GM21786 (cell line): ENCODE measurements at regions not wholly inside any gene's neighbourhood (a gene's known extent, or its start where the extent isn't known, plus 50 kb on each side); places are given as distances from the start of the nearest gene placed in this dataset.
"Not testable (repeated sequence)": the region's sequence is repeated elsewhere in the genome, so short reads cannot be mapped to it uniquely, and the experiment has no call there.

Experiments used
- ATAC-seq: cut with Tn5 transposase; IDR thresholded peaks from one replicate; pipeline ENCODE4 v1.9.1; 2021; ENCODE audit not compliant: unreplicated experiment

- no peak for ATAC-seq
Measured at GRCh38 chr4:77501851-77502250, 103.8 kb upstream of the CXCL13 start.

DNA sequence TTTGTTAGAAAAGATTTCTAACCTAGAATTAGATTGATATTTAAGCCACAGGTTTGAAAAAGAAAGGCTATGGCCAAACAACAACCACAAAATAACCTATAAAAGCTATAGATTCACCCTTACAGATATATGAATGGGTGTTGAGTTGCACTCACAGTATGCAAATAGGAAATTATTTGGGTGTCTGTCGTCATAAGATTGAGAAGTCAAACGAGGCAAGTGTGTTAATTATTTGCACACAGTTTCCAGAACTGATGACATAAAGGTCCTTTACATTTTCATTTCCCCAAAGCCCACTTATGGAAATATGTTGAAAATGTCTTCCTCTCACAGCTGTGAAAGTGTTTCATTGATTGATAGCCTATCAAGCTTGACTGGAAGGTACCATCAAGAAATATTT is 101.2 kb upstream of the CXCL13 start:
- ATAC-seq, result no peak

DNA sequence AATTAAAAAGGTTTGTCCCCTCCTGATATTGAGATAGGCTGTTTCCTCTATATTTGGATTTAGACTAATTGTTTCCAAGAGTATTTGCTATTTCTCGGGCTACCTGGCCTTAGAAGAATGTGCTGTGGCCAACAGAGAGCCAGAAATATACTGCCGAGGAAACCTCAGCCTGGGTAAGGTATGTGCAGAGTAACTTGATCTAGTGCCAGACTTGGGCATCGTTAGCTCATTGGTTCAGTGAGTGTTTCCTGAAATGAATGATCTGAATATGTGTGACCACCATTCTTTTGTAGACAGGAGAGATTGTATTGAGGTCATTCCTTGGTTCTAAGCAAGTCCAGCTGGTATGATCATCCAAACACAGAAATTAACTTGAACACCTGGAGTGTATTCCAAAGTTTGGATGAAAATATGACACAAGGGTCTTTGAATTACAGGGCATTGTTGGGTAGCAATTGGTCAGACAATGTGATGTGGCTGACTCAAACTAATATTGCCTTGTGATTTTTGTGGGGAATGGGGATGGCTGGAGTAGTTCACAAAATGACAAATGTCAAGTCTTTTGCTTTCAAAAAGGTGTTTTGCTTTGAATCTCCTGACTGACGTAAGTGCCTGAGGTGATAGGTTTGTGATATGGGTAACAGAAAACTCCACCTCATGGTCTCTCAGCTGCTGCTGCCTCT is 100.2 kb upstream of the CXCL13 start:
- no peak for ATAC-seq

DNA sequence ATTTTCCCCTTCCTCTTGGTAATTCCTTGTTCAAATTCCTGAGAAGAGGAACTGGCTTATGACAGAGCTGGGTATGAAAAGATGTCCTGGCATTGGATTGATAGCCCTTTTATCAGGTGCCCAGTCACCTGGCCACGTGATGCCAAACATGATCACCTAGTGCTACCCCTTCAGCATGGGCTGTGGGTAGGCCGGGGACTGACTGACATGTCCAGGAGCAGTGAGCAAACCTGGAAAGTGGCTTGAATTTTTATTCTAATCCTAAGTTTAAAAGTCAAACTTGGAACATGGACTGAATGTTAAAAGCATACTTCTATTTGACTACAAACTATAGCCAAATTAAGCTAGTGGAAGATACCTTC is 99.7 kb upstream of the CXCL13 start:
- no peak for ATAC-seq

GRCh38 chr4:77510367-77510766 is 95.3 kb upstream of the CXCL13 start:
- no peak for ATAC-seq

DNA sequence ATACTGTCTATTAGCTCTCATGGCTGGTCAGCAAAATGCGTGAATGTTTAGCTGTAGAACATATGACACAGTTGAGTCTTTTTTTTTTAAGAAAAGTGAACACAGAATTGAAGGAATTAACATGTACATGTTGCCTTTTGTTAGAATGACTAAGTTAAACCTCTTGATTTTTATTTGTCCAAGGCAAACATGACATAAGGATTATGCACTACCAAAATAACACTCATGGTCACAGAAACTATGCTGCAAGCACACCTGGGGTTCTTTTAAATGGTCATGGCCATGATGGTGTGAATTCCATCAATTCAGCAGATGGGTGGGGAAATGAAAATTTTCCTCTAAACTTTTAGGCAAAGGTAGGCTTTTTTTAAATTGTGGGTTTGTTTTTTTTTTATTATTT is 80.1 kb upstream of the CXCL13 start:
- ATAC-seq, result no peak

- ATAC-seq, result not testable (repeated sequence)
Measured at GRCh38 chr4:77527900-77528299, 77.7 kb upstream of the CXCL13 start.

DNA sequence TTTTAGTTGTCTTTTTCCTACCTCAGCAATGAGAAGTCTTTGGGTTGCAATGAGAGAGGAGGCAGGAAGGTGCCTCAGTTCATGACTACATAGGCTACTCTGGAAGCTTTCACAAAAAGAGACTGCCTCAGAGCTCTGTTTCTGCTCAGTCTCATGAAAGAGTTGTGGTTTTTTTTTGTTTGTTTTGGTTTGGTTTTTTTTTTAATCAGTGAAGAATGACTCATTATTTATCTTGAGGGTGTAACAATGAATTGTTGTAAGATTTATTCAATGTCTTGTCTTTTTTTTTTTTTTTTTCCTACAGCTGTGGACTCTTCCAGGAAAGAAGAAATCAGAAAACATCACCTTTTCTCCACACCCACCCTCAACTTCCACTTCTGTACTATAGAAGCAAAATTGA is 67.5 kb upstream of the CXCL13 start:
- no peak for ATAC-seq

- ATAC-seq, result no peak
Measured at GRCh38 chr4:77538574-77539157, 67.0 kb upstream of the CXCL13 start.
